Nephron progenitor cell (in vitro differentiated cells): ENCODE measurements at regions not wholly inside any gene's neighbourhood (a gene's known extent, or its start where the extent isn't known, plus 50 kb on each side); places are given as distances from the start of the nearest gene placed in this dataset.

ENCODE experiments used
- DNase-seq: peaks from one replicate; pipeline ENCODE4 v3.0.0; 2021
- H3K27ac Mint-ChIP-seq: 2 replicates; pipeline ENCODE4 v1.8.0; 2021; ENCODE audit warnings: mild to moderate bottlenecking, moderate library complexity, mixed read lengths
- H3K27me3 Mint-ChIP-seq: 2 replicates; pipeline ENCODE4 v1.8.0; 2021; ENCODE audit warnings: mild to moderate bottlenecking, low read depth, mixed read lengths; ENCODE audit not compliant: poor library complexity
- H3K36me3 Mint-ChIP-seq: 2 replicates; pipeline ENCODE4 v1.8.0; 2021; ENCODE audit warnings: low read depth, mixed read lengths
- H3K4me1 Mint-ChIP-seq: 2 replicates; pipeline ENCODE4 v1.8.0; 2021; ENCODE audit warnings: mixed read lengths
- H3K4me3 Mint-ChIP-seq: 2 replicates; pipeline ENCODE4 v1.8.0; 2021; ENCODE audit warnings: mild to moderate bottlenecking, moderate library complexity, mixed read lengths
- H3K9me3 Mint-ChIP-seq: 2 replicates; pipeline ENCODE4 v1.8.0; 2021; ENCODE audit warnings: mild to moderate bottlenecking, moderate library complexity, mixed read lengths
- TF ChIP-seq, protein P1 (sequence below): fragments of 200-600 bp; sonication (generic); IDR thresholded peaks from 2 replicates; pipeline ENCODE4 v1.5.0; 2021; ENCODE audit warnings: antibody characterized with exemption

DNA sequence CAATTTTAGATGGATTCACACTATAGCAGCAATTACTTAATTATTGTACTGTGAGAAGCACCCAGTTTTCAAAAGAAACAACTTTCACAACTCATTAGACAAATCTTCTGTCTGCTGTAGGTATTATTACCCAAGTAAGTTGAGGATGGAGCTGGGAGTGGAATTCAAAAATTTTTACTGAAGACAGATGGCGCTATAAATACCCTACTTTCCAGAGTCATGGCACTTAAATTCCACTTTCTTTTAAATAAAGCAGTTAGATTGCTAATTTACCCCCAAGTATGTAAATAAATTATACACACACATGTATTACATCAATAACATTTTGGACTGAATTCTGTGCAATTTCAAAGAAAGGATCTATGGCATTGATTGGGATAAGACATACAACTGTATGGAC lies 166.8 kb downstream of the FTCDNL1 start:
- no peaks in the 10 kb centered on the region for H3K4me1 Mint-ChIP-seq
- H3K27ac Mint-ChIP-seq = no peak overlapping the region
- TF ChIP-seq, protein P1, sequence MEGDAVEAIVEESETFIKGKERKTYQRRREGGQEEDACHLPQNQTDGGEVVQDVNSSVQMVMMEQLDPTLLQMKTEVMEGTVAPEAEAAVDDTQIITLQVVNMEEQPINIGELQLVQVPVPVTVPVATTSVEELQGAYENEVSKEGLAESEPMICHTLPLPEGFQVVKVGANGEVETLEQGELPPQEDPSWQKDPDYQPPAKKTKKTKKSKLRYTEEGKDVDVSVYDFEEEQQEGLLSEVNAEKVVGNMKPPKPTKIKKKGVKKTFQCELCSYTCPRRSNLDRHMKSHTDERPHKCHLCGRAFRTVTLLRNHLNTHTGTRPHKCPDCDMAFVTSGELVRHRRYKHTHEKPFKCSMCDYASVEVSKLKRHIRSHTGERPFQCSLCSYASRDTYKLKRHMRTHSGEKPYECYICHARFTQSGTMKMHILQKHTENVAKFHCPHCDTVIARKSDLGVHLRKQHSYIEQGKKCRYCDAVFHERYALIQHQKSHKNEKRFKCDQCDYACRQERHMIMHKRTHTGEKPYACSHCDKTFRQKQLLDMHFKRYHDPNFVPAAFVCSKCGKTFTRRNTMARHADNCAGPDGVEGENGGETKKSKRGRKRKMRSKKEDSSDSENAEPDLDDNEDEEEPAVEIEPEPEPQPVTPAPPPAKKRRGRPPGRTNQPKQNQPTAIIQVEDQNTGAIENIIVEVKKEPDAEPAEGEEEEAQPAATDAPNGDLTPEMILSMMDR = no peak
- H3K9me3 Mint-ChIP-seq = no peaks in the 10 kb centered on the region
- no peak overlapping the region for H3K4me3 Mint-ChIP-seq
- DNase-seq = no peak
- H3K36me3 Mint-ChIP-seq = no peaks in the 10 kb centered on the region
- H3K27me3 Mint-ChIP-seq = peaks cover 3% of the 10 kb centered on the region

DNA sequence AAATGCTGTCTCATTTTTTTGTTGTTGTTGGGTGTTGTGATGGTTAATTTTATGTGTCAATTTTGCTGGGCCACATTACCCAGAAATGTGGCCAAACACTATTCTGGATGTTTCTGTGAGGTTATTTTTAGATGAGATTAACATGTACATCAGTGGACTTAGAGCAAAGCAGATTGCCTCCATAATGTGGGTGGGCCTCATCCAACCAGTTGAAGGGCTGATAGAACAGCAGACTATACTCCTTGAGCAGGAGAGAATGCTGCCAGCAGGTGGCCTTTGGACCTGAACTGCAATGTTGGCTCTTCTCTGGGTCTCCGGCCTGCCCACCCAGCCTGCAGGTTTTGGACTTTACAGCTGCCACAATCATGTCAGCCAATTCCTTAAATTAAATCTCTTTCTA lies 169.0 kb downstream of the FTCDNL1 start:
- DNase-seq = no peak
- TF ChIP-seq, protein P1 = no peak
- Mint-ChIP-seq H3K27me3 (peaks cover 3% of the 10 kb centered on the region), H3K9me3 (no peaks in the 10 kb centered on the region), H3K27ac (no peak overlapping the region), H3K4me1 (no peaks in the 10 kb centered on the region), H3K4me3 (no peak overlapping the region), H3K36me3 (no peaks in the 10 kb centered on the region)

DNA sequence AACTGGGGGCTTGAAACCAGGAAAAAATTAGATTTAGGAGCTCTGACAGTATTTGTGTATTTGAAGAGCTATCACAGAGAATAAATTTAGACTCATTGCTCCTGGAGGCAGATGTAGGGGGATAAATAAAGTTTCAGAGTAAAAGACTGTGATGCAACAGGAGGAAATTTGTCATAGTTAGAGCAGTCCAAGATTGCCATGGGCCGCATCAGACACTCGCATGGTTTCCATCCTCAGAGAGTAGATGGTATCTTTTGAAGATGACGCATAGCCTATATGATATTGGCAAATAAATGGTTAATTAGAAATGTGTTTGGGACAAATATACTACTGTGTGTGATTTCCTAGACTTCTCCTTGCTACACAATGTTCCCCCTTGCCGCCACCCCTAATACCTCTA lies 170.5 kb downstream of the FTCDNL1 start:
- H3K27ac Mint-ChIP-seq = no peak overlapping the region
- no peaks in the 10 kb centered on the region for H3K4me1 Mint-ChIP-seq
- H3K36me3 Mint-ChIP-seq = no peaks in the 10 kb centered on the region
- no peak overlapping the region for H3K4me3 Mint-ChIP-seq
- TF ChIP-seq, protein P1 = no peak
- H3K9me3 Mint-ChIP-seq = no peaks in the 10 kb centered on the region
- DNase-seq = no peak
- H3K27me3 Mint-ChIP-seq = peaks cover 5% of the 10 kb centered on the region

DNA sequence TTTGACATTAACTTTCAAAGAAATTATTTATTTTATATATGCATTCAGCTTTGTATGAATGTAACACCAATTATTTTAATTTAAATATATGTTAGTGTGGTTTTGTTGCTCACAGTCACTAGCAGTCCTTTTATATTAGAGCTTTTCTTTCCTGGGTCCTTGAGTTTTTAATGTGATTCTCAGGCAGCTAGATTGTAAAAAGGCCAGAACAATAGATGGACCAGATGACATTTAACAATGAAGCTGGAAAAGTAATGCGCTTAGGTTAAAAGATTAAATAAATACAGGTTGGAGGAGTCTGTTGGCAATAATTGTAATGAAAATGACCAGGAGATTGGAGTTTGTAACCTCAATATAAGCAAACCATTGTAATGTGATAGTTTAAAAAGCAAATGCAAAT lies 171.1 kb downstream of the FTCDNL1 start:
- Mint-ChIP-seq H3K27me3 (peaks cover 7% of the 10 kb centered on the region), H3K4me1 (no peaks in the 10 kb centered on the region), H3K9me3 (no peaks in the 10 kb centered on the region), H3K36me3 (no peaks in the 10 kb centered on the region), H3K27ac (no peak overlapping the region), H3K4me3 (no peak overlapping the region)
- TF ChIP-seq, protein P1 = no peak
- no peak for DNase-seq

DNA sequence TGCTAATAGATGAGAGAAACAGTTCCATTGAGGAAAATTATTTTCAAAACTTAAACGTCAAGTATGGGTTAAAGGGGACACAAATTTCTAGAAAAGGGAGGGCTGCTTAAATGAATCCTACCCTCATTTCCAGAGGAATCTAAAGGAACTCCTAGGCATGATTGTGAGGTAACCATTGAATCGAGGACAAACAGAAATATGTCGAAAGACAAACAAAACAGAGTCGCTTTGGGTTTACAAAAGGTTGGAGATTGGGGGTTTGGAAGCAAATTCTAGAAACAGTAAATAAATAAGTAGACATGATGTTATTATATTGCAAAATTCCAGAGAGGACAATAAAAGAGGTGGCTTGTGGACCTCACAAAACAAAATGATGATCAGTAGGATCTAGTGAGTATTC lies 173.1 kb downstream of the FTCDNL1 start:
- TF ChIP-seq, protein P1 = no peak
- Mint-ChIP-seq H3K4me3 (no peak overlapping the region), H3K36me3 (no peaks in the 10 kb centered on the region), H3K27ac (no peak overlapping the region), H3K4me1 (no peaks in the 10 kb centered on the region), H3K27me3 (peaks cover 7% of the 10 kb centered on the region), H3K9me3 (no peaks in the 10 kb centered on the region)
- no peak for DNase-seq

DNA sequence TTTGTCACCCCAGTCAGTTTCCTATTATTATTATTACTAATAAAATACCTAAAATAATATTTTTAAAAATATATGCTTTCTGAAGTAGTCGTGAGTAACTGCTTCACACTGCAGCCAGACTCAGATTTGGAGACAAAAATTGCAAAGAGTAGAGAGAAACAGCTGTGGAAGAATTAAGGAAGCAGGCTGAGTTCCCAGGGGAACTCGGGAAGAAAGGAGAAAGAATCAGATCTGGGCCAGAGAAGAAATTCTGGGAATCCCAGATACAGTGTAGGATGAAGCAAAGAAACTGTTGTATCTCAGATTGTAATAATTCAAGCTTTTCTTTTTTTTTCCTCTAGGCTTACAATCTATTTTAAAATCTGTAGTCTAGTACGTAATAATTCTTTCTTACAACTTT lies 182.3 kb downstream of the FTCDNL1 start:
- Mint-ChIP-seq H3K4me1 (no peaks in the 10 kb centered on the region), H3K4me3 (no peak overlapping the region), H3K9me3 (no peaks in the 10 kb centered on the region), H3K27me3 (peaks cover 3% of the 10 kb centered on the region), H3K27ac (peak overlapping the region; percentile 39), H3K36me3 (no peaks in the 10 kb centered on the region)
- no peak for DNase-seq
- TF ChIP-seq, protein P1 = no peak
